ENCODE measurements at regions not wholly inside any gene's neighbourhood (a gene's known extent, or its start where the extent isn't known, plus 50 kb on each side); places are given as distances from the start of the nearest gene placed in this dataset.

- no peak for TF ChIP-seq CTCF (IDR thresholded peaks at IDR 0.05)
- no peak for TF ChIP-seq EZH2 (IDR thresholded peaks at IDR 0.05; ENCODE audit: borderline replicate concordance, insufficient read depth, low read depth, low read length, poor library complexity, severe bottlenecking)
Observed at GRCh38 chr20:51198238-51198637, 175.3 kb upstream of the KCNG1 start.
